ENCODE measurements at regions not wholly inside any gene's neighbourhood (a gene's known extent, or its start where the extent isn't known, plus 50 kb on each side); places are given as distances from the start of the nearest gene placed in this dataset.
"Not testable (repeated sequence)": the region's sequence is repeated elsewhere in the genome, so short reads cannot be mapped to it uniquely, and the experiment has no call there.

DNA sequence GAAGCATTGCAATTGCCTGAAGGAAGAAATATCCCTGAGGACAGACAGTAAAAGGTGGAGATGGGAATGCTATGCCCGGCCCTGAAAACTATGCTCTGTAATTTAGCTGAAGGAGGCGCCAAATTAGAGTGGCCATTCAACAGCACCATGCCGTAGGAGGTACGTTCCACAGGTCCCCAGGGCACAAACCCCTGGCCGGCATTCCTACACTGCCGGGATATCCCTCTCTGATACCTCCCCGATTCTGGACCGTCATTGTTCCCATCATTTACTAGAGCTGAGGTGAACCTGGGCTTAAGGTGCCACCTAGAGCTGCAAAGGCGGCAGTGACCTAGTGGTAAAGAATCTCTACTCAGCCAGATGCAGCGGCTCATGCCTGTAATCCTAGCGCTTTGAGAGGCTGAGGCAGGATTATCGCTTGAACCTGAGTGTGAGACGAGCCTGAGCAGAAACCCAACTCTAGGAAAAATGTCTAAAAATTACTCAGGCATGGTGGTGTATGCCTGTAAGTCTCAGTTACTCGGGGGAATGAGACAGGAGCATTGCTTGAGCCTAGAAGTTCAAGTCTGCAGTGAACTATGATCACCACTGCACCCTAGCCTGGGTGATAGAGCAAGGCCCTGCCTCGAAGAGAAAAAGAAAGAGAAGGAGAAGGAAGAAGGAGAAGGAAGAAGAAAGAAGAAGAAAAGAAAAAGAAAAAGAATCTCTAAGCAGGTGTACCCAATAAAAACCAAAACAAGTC, 53.0 kb upstream of the TNKS2 start:
- DNase-seq, result peak; percentile 31

DNA sequence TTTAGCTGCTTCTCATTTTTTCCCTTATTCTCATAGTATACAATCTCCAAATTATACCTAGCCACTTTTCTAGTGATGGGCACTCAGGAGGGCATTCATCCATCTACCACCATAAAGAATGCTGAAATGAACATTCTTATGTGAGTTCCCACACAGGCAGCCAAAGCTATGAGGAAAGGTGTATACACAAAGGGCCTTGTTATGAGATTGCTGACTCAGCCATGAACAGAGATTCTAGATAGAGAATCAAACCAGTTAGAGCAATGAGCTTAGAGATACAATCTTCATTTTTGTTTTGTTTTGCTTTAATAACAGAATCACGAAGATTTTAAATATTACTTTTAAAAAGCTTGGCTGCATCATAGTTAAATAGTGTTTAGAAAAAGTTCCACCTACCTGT, 54.8 kb upstream of the TNKS2 start:
- DNase-seq, result no peak

- DNase-seq, result no peak
Measured at GRCh38 chr10:91742229-91742628, 56.0 kb upstream of the TNKS2 start.

GRCh38 chr10:91741356-91741755, 56.9 kb upstream of the TNKS2 start:
- DNase-seq, result no peak

DNA sequence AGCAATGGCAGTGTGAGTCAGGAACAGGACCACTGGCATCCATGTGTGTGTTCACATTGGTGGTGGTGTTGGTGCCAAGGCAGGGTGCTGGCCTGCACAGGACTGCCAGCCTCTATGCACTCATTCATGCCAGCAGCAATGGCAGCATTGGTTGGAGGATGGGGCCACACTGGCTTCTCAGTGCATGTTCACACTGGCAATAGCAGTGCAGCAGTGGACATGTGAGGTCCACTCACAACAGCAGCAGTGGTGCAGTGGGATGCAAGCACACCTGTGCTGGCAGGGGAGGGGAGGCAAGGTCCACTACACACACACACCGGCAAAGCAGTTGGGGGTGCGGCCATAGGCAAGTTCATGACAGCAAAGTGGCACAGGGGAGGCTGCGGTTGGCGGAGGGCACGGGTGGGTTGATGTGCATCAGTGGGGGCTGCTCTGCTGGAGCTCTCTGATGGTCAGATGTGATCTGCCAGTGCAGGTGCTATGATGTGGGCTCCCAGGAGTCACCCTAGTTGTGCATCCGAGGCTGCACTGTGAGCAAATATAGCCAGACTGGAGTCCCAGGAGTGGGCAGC, 57.8 kb upstream of the TNKS2 start:
- DNase-seq, result no peak

- DNase-seq, result not testable (repeated sequence)
Measured at GRCh38 chr10:91732265-91732664, 66.0 kb upstream of the TNKS2 start.

DNA sequence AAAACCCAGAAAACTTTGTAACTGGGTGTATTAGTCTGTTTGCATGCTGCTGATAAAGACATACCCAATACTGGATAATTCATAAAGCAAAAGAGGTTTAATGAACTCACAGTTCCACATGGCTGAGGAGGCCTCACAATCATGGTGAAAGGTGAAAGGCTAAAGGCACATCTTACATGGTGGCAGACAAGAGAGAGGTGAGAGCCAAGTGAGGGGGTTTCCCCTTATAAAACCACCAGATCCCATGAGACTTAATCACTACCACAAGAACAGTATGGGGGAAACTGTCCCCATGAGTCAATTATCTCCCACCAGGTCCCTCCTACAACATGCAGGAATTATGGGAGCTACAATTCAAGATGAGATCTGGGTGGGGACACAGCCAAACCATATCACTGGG, 68.9 kb upstream of the TNKS2 start:
- DNase-seq, result not testable (repeated sequence)

DNA sequence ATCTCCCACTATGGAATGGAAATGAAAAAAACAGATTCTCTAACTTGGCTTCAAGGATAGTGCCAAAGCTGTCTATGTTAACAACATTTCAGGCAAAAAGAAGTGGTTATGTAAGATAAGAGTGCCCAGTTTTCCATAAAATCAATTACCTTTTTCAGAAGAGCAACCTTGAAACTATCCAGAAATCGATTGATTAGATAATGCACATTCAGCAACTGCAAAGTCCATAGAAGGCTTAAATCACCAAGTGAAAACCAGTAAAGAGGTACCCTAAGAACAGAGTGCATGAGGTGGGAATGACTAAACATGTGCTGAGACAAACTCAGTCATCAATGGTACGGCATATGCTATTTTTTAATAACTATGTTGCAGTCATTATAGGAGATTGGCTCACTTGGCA, 71.9 kb upstream of the TNKS2 start:
- DNase-seq, result no peak

GRCh38 chr10:91724933-91725332, 73.3 kb upstream of the TNKS2 start:
- no peak for DNase-seq

DNA sequence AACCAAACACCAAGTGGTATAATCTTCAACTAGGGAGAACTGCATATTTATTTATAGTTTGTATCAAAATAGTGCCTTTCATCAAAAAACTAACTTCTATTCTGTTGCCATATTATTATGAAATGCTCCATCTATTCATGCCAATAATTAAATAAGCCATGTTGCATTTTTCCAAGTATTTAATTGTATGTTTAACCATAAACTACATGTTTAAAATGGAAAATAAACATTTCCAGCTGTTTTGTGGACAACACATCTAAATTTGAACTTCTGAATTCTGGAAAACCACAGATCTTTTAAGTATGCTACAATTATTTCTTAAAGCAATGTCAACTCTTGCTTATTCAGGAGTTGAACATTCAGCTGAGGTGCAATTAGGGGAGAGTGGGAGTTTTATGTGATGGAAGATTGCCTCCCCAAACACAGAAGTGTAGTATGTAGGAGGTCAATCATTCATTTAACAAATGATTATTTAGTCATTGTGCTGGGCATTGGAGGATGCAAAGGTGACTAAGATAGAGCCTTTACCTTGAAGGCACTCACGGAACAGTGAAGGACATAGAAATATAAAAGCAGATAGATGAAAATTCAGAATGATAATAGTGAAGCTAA, 80.7 kb upstream of the PPP1R3C start:
- DNase-seq, result no peak

- DNase-seq, result no peak
Measured at GRCh38 chr10:91711885-91712680, 79.2 kb upstream of the PPP1R3C start.

DNA sequence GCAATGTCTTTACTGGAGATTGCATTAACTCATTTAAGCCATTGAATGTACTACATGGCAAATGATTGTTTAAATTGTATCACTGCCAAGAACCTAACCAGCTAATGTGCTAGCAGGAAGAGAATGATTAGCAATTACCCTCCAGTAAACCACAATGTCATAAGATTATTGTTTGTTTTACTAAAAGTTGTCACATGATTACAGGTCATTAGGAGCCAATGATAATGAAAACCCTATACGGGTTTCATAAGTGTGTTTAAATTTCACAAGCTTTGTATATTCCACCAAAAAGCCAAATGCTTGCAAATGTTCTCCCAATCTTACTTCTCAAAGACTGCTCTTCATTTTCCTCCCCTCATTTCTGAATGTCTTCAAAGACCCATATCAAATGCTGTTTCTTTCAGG, 76.5 kb upstream of the PPP1R3C start:
- peak; percentile 20 for DNase-seq

DNA sequence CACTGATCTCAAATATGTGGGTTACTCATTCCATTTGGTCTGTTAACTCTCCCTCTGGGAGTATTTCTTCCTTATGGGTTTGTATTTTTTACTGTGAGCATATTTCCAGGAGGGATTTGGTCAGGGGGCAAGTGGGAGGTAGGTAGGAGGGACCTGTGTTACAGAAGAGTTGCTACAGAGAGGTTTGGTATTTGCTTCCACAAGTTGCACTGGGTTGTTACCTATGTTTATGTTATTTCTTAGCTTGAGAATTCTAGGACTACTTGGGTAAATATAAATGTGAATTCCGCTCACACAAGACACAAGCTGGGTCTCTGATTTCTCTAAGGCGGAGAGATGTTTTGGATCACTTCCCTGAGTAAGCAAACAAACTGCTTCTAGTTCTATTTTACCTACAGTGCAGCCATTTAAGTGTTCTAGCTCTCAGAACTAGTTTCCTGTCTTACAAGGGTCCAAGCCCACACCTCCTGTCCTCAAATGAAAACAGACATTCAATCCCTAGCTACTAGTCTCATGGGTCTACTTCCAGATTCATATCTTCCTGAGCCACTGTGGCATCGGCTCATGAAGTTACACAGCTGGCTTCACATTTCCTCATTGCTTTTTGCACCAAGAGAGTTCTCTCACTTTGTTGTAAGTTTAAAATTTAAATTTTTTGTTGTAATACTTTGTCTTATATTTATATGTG, 75.4 kb upstream of the PPP1R3C start:
- no peak for DNase-seq

DNA sequence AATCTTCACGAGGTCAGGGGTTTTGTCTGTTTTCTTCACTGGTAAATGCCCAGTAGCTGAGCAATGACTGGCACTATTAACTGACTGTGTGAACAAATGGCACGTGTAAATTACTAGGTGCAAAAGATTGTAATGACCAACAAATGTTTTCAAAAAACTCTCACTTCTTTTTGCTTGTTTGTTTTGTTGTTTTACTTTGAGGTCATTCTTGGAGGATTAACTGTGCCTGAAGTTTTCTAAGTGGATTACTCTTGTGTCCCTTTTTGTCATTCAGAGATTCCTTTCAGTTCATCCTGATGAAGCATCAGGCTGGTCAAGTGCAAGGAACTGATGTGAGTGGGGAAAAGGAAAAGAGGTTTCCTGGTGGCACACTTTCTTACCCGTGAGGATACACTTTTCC, 74.4 kb upstream of the PPP1R3C start:
- no peak for DNase-seq

DNA sequence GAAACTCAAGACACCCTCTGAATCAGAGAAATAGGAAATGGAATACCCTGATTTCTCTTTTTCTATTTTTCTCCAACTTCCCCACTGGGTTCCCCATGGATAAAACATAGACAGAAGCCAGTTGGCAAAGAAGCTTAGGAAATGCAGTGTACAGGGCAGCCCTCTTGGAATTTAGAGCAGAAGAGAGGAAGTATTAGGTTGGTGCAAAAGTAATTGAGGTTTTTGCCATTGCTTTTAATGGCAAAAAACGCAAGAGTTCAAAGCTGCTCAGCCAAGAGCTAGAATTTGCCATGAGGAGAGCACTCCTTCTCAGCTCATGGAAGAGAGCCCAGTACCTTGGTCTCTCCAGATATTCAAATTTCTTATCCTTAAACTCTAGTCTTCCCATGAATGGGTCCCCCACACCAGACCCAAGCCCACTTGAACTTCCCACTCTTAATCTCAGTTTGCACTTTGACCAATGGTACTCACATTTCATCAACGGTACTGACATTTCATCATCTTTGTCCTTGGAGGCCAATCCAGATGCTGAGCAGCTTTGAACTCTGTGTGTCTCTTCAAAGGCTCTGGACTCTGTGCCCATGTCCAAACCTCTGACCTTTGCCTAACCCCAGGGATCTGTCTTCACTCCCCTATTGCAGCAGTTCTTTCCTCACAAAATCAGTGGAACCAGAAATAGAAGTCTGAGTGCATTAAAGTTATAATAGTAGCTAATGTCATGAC, 73.2 kb upstream of the PPP1R3C start:
- DNase-seq, result no peak

DNA sequence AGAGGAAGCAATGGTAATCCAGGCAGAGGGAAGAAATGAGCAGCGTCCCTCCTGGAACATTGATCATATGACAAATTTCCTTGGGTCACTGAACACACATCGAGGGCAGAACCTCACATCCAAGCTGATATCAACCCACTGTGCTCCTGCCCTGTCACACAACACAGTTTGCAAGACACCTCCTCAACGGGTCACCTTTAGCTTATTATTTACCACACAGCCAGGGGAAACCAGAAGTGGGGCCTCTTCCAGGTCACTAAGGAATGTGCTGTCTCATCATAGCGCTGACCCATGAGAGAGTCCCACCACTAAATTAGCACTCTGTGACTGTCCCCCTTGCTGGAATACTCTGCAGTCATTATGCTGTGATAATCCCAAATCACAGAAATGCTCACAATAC, 69.7 kb upstream of the PPP1R3C start:
- no peak for DNase-seq

- peak; percentile 75 for DNase-seq
Measured at GRCh38 chr10:91700788-91701444, 68.0 kb upstream of the PPP1R3C start.

- no peak for DNase-seq
Measured at GRCh38 chr10:91700273-91700672, 67.4 kb upstream of the PPP1R3C start.

- no peak for DNase-seq
Measured at GRCh38 chr10:91698258-91698657, 65.4 kb upstream of the PPP1R3C start.

DNA sequence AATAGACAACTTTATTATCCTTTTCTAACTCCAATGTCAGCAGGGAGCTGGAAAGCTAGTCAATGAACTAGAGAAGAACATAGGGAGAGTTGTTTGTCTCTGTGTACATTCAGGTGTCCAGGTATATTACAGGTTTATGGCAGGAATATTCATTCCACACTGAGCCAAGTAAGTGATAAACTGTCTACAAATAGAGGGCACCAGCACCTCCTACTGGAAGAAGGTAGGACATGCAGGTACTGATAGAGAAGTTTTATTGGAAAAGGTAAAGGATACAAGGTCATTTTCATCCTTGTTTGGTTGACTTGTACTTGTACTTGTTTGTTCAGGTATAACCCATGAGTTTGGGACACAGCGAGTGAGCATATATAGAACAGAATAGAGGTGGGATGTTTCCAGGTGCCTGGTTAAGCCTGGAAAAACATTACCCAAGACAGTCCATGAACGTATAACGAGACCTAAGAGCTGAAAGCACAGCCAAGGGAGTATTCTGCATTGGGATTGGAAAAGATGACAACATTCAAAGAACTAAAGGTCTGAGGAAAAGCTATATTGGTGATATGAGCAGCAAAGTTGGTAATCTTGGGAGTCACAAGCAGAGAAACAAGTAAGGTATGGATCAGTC, 61.4 kb upstream of the PPP1R3C start:
- peak; percentile 40 for DNase-seq

- no peak for DNase-seq
Measured at GRCh38 chr10:91691981-91692380, 59.1 kb upstream of the PPP1R3C start.
